ENCODE measurements at regions not wholly inside any gene's neighbourhood (a gene's known extent, or its start where the extent isn't known, plus 50 kb on each side); places are given as distances from the start of the nearest gene placed in this dataset.

DNA sequence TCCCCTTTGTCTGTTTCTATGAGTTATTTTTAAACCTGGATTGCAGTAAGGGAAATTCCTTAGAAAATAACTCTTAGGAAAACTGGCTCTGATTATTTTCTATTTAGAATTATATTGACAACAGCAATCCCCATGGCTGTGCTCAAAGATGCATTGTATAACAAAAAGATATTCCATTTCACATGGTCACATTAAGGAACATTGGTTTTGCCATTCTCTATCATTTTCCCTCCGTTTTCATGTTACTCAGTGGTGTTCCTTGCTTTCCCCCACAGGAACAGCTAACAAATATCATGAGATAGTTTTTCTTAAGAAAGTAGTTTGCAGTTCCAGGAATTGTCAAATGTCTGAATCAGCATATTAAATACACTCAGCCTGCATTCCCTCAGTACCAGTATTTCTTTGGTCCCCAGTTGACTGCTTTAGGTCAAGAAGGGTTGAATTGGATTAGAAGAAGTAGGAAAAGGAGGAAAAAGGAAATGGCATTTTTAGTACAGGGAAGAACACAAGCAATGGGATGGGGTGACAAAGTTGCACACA lies 436.7 kb downstream of the TNS3 start:
- no peak for DNase-seq

- no peak for DNase-seq
These were observed 438.6 kb downstream of the TNS3 start for GRCh38 chr7:47143339-47143738.

DNA sequence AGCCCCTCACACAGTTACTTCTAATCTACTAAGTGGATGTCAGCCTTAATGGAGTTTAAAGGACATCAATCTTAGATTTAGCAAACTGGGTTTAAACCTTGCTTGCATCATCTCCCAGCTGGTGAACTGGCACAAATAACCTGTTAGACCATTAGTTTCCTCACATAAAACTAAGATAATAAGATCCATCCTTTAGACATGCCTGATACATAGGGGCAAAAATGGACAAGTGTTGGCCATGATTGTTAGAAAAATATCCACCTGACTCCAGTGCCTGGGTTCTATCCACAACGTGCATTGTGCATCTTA lies 439.1 kb downstream of the TNS3 start:
- DNase-seq: no peak

GRCh38 chr7:47142169-47142866 lies 439.6 kb downstream of the TNS3 start:
- DNase-seq: no peak

GRCh38 chr7:47132471-47132870 lies 449.4 kb downstream of the TNS3 start:
- no peak for DNase-seq

DNA sequence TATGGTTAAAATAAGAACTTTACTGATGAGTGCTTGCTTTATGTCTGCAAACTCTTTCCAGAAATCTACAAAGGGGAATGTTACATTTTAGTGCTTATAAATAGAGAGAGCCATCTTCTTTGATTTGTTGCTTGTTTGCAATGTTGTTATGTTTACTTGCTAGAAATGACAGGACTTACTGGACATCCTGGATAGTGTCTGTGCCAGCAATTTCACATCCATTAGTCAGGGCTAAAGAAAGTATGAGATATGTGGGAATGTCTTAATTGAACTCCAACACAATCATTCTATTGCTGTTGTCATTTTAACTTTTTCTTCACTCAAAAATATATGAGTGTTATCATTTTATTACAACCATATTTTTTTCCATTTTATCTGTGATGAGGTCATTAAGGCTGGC lies 453.2 kb downstream of the TNS3 start:
- no peak for DNase-seq

GRCh38 chr7:47125529-47125928 lies 456.4 kb downstream of the TNS3 start:
- DNase-seq: no peak

DNA sequence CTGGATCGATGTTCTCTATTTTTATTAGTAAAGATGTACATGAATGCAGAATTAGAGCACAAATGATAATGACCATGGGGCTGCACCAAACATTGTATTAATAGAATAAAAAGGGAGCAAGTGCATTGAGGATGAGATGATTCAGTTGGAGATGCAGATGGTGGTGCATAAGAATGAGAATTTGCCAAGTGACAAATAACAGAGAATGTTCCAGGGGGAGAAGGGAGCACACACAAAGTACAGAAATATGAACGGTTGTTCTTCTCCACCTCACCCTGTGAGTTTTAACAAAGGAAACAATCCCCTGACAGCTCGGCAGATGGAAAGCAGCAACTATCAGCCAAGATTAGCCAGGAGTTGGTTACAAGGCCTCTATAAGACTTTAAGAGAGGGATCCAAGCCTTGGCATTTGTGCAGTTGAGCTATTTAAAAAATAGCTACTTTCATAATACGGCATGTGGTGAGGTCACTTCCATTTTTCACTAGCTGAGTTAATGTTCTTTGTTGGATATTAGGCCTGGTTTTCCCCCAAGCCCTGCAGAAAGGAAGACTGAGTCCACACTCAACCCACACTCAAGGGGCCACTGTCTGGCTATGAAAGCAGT lies 462.5 kb downstream of the TNS3 start:
- DNase-seq: no peak

DNA sequence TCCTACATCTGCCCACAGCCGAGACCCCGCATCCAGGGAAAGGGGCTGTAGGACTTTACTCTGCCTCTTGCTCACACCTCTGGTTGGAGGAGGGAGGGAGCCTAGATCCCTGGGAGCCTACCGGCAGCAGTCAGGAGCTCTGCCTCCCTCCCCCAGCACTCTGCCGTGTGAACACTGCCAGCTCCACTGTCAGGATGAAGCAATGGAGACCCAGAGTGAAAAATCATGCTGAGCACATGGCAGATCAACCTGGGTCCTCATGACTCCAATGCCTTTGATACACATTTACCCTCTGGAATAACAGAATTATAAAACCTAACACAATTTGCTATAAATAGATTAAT lies 477.7 kb downstream of the TNS3 start:
- DNase-seq: no peak

- DNase-seq: no peak
These were observed 478.3 kb downstream of the TNS3 start for GRCh38 chr7:47103498-47104205.

GRCh38 chr7:47102331-47102841 lies 479.5 kb downstream of the TNS3 start:
- DNase-seq: no peak

DNA sequence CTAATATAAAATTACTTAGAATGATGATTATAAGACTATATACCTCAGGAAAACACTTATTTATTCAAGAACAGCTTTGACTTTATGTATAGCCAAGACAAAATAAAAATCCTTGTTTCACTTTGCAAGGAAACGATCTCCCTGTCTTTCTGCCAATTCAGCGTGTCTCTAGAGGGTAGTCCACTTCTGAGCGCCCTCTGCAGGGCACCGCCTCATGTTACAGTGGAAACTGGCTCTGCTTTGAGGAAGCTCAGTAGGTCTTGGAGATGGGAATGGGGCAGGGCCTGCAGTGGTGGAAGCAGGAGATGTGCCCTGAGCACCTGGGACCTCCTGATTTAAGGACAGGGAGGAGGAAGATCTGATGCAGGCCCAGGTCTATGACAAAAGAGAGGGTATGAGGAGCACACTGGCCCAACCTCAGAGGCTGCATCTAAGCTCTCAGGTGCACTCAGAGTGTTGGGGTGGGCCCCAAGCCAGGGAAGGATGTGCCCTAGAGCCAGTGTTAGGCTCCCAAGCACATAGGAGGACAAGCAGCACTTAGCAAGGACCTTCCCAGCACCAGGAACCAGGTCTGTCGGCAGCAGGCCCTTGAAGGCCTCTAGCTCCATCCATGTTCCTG lies 481.0 kb downstream of the TNS3 start:
- peak; percentile 25 for DNase-seq

DNA sequence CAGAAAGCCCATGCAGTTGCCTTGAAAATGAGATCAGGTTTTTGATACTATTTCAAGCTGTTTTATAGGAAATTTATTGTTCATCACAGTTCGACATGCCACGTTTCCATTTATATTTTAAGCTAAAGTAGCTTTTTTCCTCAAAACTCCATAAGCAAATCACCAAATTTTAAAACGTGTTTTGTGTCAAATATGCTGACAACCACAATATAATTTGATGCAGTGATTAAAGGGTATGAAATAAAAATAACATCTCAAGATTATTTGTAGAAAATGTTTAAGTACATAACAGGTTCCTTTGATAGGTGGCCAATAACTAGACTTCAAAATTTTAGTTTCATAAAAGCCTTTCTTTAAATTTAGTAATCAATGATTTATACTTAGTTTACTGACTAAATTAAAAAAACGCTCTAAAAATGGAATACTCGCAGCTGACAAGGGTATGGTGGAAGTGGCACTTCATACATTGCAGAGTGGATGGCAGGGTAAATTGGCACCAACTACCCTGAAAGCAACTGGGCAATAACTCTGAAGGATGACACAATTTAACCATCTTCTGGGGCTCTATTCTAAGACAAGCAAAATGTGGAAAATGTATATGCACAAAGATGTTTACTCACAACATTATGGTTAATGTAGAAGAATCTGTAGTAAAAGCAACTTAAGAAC lies 481.6 kb downstream of the TNS3 start:
- no peak for DNase-seq

DNA sequence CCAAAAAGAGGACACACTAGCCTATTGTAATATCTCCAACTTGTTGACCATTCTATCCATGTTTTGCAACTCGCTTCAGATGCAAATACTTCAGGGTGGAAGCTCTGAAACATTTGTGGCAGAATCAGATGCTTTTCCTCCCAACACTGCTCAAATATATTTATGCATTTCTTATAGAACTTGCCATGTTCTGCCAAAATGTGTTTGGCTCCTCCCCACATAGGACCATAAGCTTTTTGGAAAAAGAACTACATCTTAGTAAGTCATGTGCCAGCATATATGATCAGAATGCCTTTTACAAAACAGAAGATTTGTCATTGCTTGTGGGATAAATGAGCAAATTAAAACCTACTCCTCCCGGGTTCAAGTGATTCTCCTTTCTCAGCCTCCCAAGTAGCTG lies 484.5 kb downstream of the TNS3 start:
- DNase-seq: no peak

DNA sequence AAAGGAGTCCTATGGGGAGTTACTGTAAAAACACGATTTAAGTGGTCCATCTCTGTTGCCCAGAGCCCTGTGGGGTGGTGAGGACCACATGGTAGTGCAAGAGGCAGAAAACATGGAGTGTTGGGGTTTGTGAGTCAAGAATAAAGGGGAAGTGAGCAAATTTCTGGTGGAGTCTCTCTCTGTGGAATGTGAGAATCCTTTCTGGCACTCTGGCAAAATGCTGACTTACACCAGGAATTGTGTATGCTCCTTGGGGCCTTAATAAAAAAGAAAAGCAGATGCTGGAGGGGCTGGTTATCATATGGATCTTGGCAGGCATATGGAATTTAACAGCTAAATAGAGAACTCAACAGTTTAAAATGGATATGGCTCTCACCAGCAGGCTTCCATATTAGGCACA lies 486.0 kb downstream of the TNS3 start:
- no peak for DNase-seq

GRCh38 chr7:47094462-47094861 lies 487.4 kb downstream of the TNS3 start:
- DNase-seq: no peak

DNA sequence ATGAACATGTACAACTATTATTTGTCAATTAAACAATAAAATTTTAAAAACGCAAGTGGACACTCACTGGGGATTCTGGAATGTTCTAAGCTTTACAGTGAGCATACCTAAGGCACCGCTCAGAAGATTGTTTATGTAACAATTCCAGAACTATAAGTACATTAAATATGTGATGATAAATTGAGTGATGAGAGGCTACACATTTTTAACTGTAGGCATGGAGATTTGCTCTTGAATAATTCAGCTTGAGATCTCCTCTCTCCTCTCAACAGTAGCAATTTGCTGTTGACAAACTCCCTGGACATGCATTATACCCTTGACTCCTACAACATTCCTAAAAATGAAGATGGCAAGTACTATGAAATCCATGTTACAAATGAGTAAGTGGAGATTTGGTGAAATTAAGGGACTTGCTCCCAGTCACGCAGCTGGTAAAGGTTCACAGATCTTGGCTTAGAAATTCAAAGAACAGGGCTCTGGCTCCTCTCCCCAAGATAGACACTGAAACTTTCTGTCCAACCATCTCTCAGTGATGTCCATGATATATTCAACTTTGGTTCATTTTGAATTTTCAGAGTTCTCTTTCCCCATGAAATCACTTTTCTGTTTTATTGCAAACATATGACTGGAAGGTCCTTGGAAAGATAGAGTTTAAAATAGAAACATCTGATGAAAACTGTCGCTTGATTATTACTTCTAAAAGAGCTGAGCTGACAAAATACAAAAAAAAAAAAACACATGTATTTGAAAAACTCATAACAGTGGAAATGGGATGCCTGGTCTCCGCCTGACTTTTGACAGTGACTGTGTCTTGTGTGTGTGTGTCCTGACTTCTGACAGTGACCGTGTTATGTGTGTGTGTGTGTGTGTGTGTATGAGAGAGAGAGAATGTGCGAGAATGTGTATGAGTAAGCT lies 488.3 kb downstream of the TNS3 start:
- DNase-seq: no peak

DNA sequence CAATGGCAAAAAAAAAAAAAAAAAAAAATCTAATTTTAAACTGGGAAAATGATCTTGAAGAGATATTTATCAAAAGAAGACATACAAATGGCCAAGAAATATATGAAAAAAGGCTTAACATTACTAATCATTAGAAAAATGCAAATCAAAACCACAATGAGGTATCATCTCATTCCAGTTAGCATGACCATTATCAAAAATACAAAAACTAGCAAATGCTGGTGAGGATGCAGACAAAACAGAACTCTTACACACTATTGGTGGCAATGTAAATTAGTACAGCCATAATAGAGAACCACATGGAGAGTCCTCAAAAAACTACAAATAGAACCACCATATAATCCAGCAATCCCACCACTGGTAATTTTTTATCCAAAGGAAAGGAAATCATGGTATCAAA lies 489.6 kb downstream of the TNS3 start:
- no peak for DNase-seq

DNA sequence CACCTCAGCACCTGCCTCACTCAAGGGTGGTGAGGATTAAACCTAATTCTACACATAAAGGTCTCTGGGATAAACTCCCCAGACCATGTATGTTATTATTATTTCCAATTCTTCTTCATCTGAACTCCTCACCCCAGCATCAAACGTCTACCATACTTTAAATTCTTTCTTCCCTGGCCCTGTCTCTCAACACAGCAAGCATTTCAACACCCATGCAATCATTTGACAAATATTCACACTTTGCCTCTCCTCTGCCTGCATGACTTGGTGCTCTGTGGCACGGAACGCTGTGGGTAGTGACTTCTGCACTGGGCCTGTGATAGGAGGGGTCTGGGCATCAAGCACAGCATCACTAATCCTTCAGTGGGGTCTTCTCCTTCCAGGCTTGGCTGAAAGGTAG lies 490.8 kb downstream of the TNS3 start:
- DNase-seq: no peak

GRCh38 chr7:47089461-47089860 lies 492.4 kb downstream of the TNS3 start:
- DNase-seq: no peak

GRCh38 chr7:47089068-47089417 lies 492.9 kb downstream of the TNS3 start:
- no peak for DNase-seq

Measured in stimulated activated CD8-positive, alpha-beta memory T cell treated with anti-CD3 and anti-CD28 coated beads, Interleukin-4, amount 100 ng/mL, for 48 hours (primary cell).